Neutrophil (primary cell): ENCODE measurements at regions not wholly inside any gene's neighbourhood (a gene's known extent, or its start where the extent isn't known, plus 50 kb on each side); places are given as distances from the start of the nearest gene placed in this dataset.

Experiments
- H3K27ac ChIP-seq: fragments of 200-600 bp; sonication (generic); 2 replicates; pipeline ENCODE4 v1.5.1; 2016; ENCODE audit warnings: mild to moderate bottlenecking, moderate library complexity
- H3K27me3 ChIP-seq: fragments of 200-600 bp; sonication (generic); 2 replicates; pipeline ENCODE4 v1.6.0; 2016; ENCODE audit warnings: mild to moderate bottlenecking
- H3K36me3 ChIP-seq: fragments of 200-600 bp; sonication (generic); 2 replicates; pipeline ENCODE4 v1.5.1; 2017
- H3K4me1 ChIP-seq, 2 experiments: fragments of 200-600 bp in 1 of 2; sonication (generic) in 1 of 2; 1 replicate in 1 of 2; 2 replicates in 1 of 2; pipeline versions ENCODE4 v1.5.1 to v1.6.1; 2013 to 2016; ENCODE audit warnings: low read depth in 1 of 2, low read length in 1 of 2, mild to moderate bottlenecking in 1 of 2, moderate library complexity in 1 of 2; ENCODE audit not compliant: control insufficient read depth in 1 of 2, insufficient read depth in 1 of 2
- H3K4me3 ChIP-seq, 2 experiments: fragments of 200-600 bp in 1 of 2; sonication (generic) in 1 of 2; 1 replicate in 1 of 2; 2 replicates in 1 of 2; pipeline ENCODE4 v1.5.1; 2013 to 2016; ENCODE audit warnings: low read depth in 1 of 2, low read length in 1 of 2, mild to moderate bottlenecking in 1 of 2, moderate library complexity in 1 of 2
- H3K9me3 ChIP-seq: fragments of 200-600 bp; sonication (generic); 2 replicates; pipeline ENCODE4 v1.5.1; 2016
- CTCF ChIP-seq: fragments of 200-600 bp; sonication (generic); IDR thresholded peaks from 2 replicates; pipeline ENCODE4 v1.5.1; 2016; ENCODE audit warnings: antibody characterized with exemption

GRCh38 chr12:30400349-30400748 is 295.3 kb downstream of the IPO8 start:
- no peak for TF ChIP-seq CTCF
- no peaks in the 10 kb centered on the region for H3K36me3 ChIP-seq
- no peaks in the 10 kb centered on the region for H3K9me3 ChIP-seq
- no peak overlapping the region for H3K27ac ChIP-seq
- no peak overlapping the region for H3K4me3 ChIP-seq
- H3K4me1 ChIP-seq, result no peaks in the 10 kb centered on the region
- H3K27me3 ChIP-seq, result no peaks in the 10 kb centered on the region

- Histone ChIP-seq H3K4me1 (no peaks in the 10 kb centered on the region), H3K27ac (no peak overlapping the region), H3K27me3 (no peaks in the 10 kb centered on the region), H3K4me3 (no peak overlapping the region), H3K9me3 (no peaks in the 10 kb centered on the region), H3K36me3 (no peaks in the 10 kb centered on the region)
- no peak for TF ChIP-seq CTCF
Observed at GRCh38 chr12:30399859-30400258, 295.8 kb downstream of the IPO8 start.

- no peaks in the 10 kb centered on the region for H3K27me3 ChIP-seq
- H3K4me3 ChIP-seq, result no peak overlapping the region
- no peak for TF ChIP-seq CTCF
- H3K4me1 ChIP-seq, result no peaks in the 10 kb centered on the region
- H3K36me3 ChIP-seq, result no peaks in the 10 kb centered on the region
- no peaks in the 10 kb centered on the region for H3K9me3 ChIP-seq
- no peak overlapping the region for H3K27ac ChIP-seq
Observed at GRCh38 chr12:30396576-30396975, 299.1 kb downstream of the IPO8 start.

- no peak overlapping the region for H3K27ac ChIP-seq
- no peak for TF ChIP-seq CTCF
Observed at GRCh38 chr12:30395190-30395589, 300.5 kb downstream of the IPO8 start.

GRCh38 chr12:30391766-30392366 is 303.8 kb downstream of the IPO8 start:
- H3K27ac ChIP-seq, result no peak overlapping the region
- H3K4me3 ChIP-seq, result no peak overlapping the region
- no peaks in the 10 kb centered on the region for H3K27me3 ChIP-seq
- H3K9me3 ChIP-seq, result no peaks in the 10 kb centered on the region
- no peaks in the 10 kb centered on the region for H3K4me1 ChIP-seq
- H3K36me3 ChIP-seq, result no peaks in the 10 kb centered on the region
- TF ChIP-seq CTCF, result no peak

More at GRCh38 chr12:30395190-30395589, 300.5 kb downstream of the IPO8 start:
- Histone ChIP-seq H3K4me3 (no peak overlapping the region), H3K36me3 (no peaks in the 10 kb centered on the region), H3K27me3 (no peaks in the 10 kb centered on the region), H3K9me3 (no peaks in the 10 kb centered on the region), H3K4me1 (no peaks in the 10 kb centered on the region)

- Histone ChIP-seq H3K9me3 (no peaks in the 10 kb centered on the region), H3K4me3 (no peak overlapping the region), H3K27ac (no peak overlapping the region), H3K4me1 (no peaks in the 10 kb centered on the region), H3K36me3 (no peaks in the 10 kb centered on the region), H3K27me3 (no peaks in the 10 kb centered on the region)
- TF ChIP-seq CTCF, result no peak
Observed at GRCh38 chr12:30385706-30386105, 310.0 kb downstream of the IPO8 start.
